HepG2 (cell line): ENCODE measurements at regions not wholly inside any gene's neighbourhood (a gene's known extent, or its start where the extent isn't known, plus 50 kb on each side); places are given as distances from the start of the nearest gene placed in this dataset.

Source experiments
- ATAC-seq: fragments of 200-7000 bp; cut with Tn5 transposase; 3 replicates; pipeline ENCODE4 v1.9.1; 2020; ENCODE audit warnings: mild to moderate bottlenecking, moderate library complexity
- BruUV-seq: library from RNA; stranded (reverse); fragments of 400-500 nt; replicated peaks from 2 replicates; lab custom pipeline; 2021; lab: Mats Ljungman, UMichigan
- CTCF ChIA-PET: fragments of 300-600 bp; formaldehyde crosslinking; extraction: SDS; loops from one replicate; lab custom pipeline; 2021; ENCODE audit warnings: low total read pairs, inconsistent platforms, low intra/inter-chr PET ratio; lab: Yijun Ruan, JAX
- POLR2A ChIA-PET: fragments of 350-600 bp; sonication (Branson Sonifier 250); formaldehyde crosslinking; loops from one replicate; lab custom pipeline; 2020; ENCODE audit warnings: antibody characterized with exemption, inconsistent platforms; lab: Yijun Ruan, JAX
- DNase-seq: peaks from one replicate; pipeline ENCODE4 v3.0.0-alpha.2; 2015; ENCODE audit warnings: low spot score
- FAIRE-seq: peaks from 3 replicates; lab custom pipeline; 2011; peaks lifted over from hg19 to GRCh38; lab: Jason Lieb, UNC
- H2AFZ ChIP-seq: one replicate; pipeline ENCODE4 v1.6.1; 2011; ENCODE audit warnings: low read length, inconsistent platforms
- H3K27ac ChIP-seq: fragments of 300-600 bp; 3 replicates; pipeline ENCODE4 v1.8.0; 2011; ENCODE audit warnings: mixed run types, mild to moderate bottlenecking, mixed read lengths, low read length, inconsistent platforms; ENCODE audit not compliant: insufficient read depth; ENCODE audit errors: extremely low read length
- H3K27me3 ChIP-seq, 2 experiments: fragments of 200-600 bp in 1 of 2; 2 replicates in 1 of 2; 3 replicates in 1 of 2; pipeline versions ENCODE4 v1.6.0 to v1.8.0; 2011; ENCODE audit warnings: low read length in 2 of 2, mild to moderate bottlenecking in 2 of 2, moderate library complexity in 2 of 2, inconsistent platforms in 1 of 2; ENCODE audit not compliant: insufficient read depth in 2 of 2, control insufficient read depth in 1 of 2
- H3K36me3 ChIP-seq, 2 experiments: fragments of 200-600 bp in 1 of 2; replicated peaks in 1 of 2; 2 replicates in 1 of 2; 3 replicates in 1 of 2; pipeline versions ENCODE4 v1.5.1 to v1.8.0; 2011; ENCODE audit warnings: low read length in 2 of 2, inconsistent platforms in 1 of 2; ENCODE audit not compliant: insufficient read depth in 2 of 2, control insufficient read depth in 1 of 2
- H3K4me1 ChIP-seq: 2 replicates; pipeline ENCODE4 v1.5.1; 2012; ENCODE audit warnings: low read length, inconsistent platforms; ENCODE audit not compliant: insufficient read depth
- H3K4me2 ChIP-seq: 2 replicates; pipeline ENCODE4 v1.6.0; 2011; ENCODE audit warnings: low read depth, low read length, inconsistent platforms
- H3K4me3 ChIP-seq, 3 experiments: fragments of 200-600 bp in 1 of 3; sonication (generic), shearing (Covaris generic) in 1 of 3; replicated peaks in 1 of 3; 2 replicates each; pipeline ENCODE4 v1.5.1; 2011 to 2016; ENCODE audit warnings: low read length in 3 of 3, inconsistent platforms in 2 of 3, low read depth in 2 of 3, mild to moderate bottlenecking in 2 of 3, control low read depth in 1 of 3, mixed read lengths in 1 of 3; ENCODE audit not compliant: insufficient read depth in 1 of 3
- H3K79me2 ChIP-seq: one replicate; pipeline ENCODE4 v1.6.1; 2011; ENCODE audit warnings: low read length, inconsistent platforms; ENCODE audit not compliant: insufficient read depth
- H3K9ac ChIP-seq: 2 replicates; pipeline ENCODE4 v1.6.0; 2011; ENCODE audit warnings: mild to moderate bottlenecking, low read depth, low read length, inconsistent platforms; ENCODE audit not compliant: insufficient read depth
- H3K9me3 ChIP-seq: 2 replicates; pipeline ENCODE4 v1.5.1; 2012; ENCODE audit warnings: mild to moderate bottlenecking, low read length
- H4K20me1 ChIP-seq: 2 replicates; pipeline ENCODE4 v1.6.0; 2011; ENCODE audit warnings: inconsistent platforms, mild to moderate bottlenecking, low read length, moderate library complexity; ENCODE audit not compliant: insufficient read depth
- GLI4 ChIP-seq: sonication (generic); formaldehyde crosslinking; IDR thresholded peaks from 2 replicates; pipeline ENCODE4 v1.5.1; 2020; ENCODE audit warnings: missing genetic modification reagents, mild to moderate bottlenecking, moderate library complexity, borderline replicate concordance
- JDP2 ChIP-seq: sonication (generic); formaldehyde crosslinking; IDR thresholded peaks from 2 replicates; pipeline ENCODE4 v1.8.1; 2022; ENCODE audit warnings: missing genetic modification reagents, borderline replicate concordance
- PITX1 ChIP-seq: sonication (generic); formaldehyde crosslinking; IDR thresholded peaks from 2 replicates; pipeline ENCODE4 v1.5.1; 2020; ENCODE audit warnings: mild to moderate bottlenecking, missing genetic modification reagents
- RXRB ChIP-seq: IDR thresholded peaks from 2 replicates; pipeline ENCODE4 v1.6.1; 2016; ENCODE audit warnings: borderline replicate concordance, missing genetic modification reagents, missing compliant biosample characterization
- TEAD3 ChIP-seq: optimal IDR thresholded peaks from 2 replicates; pipeline ENCODE3; 2016; ENCODE audit warnings: borderline replicate concordance
- ZBTB3 ChIP-seq: sonication (generic); formaldehyde crosslinking; IDR thresholded peaks from 2 replicates; pipeline ENCODE4 v1.4.0; 2020; ENCODE audit warnings: low read depth, mild to moderate bottlenecking, moderate library complexity, missing genetic modification reagents, borderline replicate concordance
- ZNF550 ChIP-seq: sonication (generic); formaldehyde crosslinking; IDR thresholded peaks from 2 replicates; pipeline ENCODE4 v1.4.0; 2020; ENCODE audit warnings: mild to moderate bottlenecking, missing genetic modification reagents, borderline replicate concordance
- WGBS: methylation state at CpG from one replicate; pipeline ENCODE4 v1.1.6; 2017; ENCODE audit warnings: low lambda C conversion rate; 5-methylcytosine and 5-hydroxymethylcytosine counted together
- in situ Hi-C: cut with HindIII; loops from 2 replicates; pipeline ENCODE4 v1.10.0; 2017; ENCODE audit warnings: low pct_unique_long_range_greater_than_20kb; ENCODE audit not compliant: extremely low pct_ligation_motif_present
- intact Hi-C: fragments of 100-400 bp; cut with micrococcal nuclease; formaldehyde crosslinking; loops from one replicate; pipeline ENCODE4 v1.10.0; 2022; ENCODE audit not compliant: unreplicated experiment

- ATAC-seq (no peak), DNase-seq (no peak), FAIRE-seq (no peak)
- intact Hi-C loops, result no loop called here
- no peak overlapping the region for H3K27ac ChIP-seq
- H3K36me3 ChIP-seq, result no peaks in the 10 kb centered on the region
- H3K9ac ChIP-seq, result no peak overlapping the region
- no peak overlapping the region for H2AFZ ChIP-seq
- peaks cover 56% of the 10 kb centered on the region for H3K4me1 ChIP-seq
- H4K20me1 ChIP-seq, result no peaks in the 10 kb centered on the region
- ChIA-PET CTCF (no interaction called here), POLR2A (interaction anchor here (1.1 kb wide), 1 partner anchor 15 kb away, joined by 3 read pairs; no protein-coding TSS in a partner anchor)
- H3K9me3 ChIP-seq, result no peaks in the 10 kb centered on the region
- no TSS peak for BruUV-seq
- H3K27me3 ChIP-seq, result no peaks in the 10 kb centered on the region; a peak in 1 of 5 replicates
- WGBS, result 92% methylated on average over 11 of the region's 11 CpGs
- TF ChIP-seq RXRB, result no peak
- TF ChIP-seq ZBTB3 (CRISPR knock-in tag), result no peak
- no peak for TF ChIP-seq GLI4 (CRISPR knock-in tag)
- no peak for TF ChIP-seq PITX1
- no peak for TF ChIP-seq JDP2
- H3K4me3 ChIP-seq, result no peak overlapping the region
- no peaks in the 10 kb centered on the region for H3K79me2 ChIP-seq
- no peak overlapping the region for H3K4me2 ChIP-seq
- in situ Hi-C loops, result no loop called here
Measured at GRCh38 chr21:38982804-38983203, 177.1 kb downstream of the ETS2 start.

- Histone ChIP-seq H3K36me3 (no peaks in the 10 kb centered on the region), H3K9me3 (no peaks in the 10 kb centered on the region), H3K27me3 (no peaks in the 10 kb centered on the region), H3K9ac (no peak overlapping the region), H2AFZ (no peak overlapping the region), H3K27ac (no peak overlapping the region), H4K20me1 (no peaks in the 10 kb centered on the region), H3K4me1 (peaks cover 51% of the 10 kb centered on the region), H3K4me2 (no peak overlapping the region), H3K79me2 (no peaks in the 10 kb centered on the region), H3K4me3 (no peak overlapping the region)
- POLR2A ChIA-PET, result interaction anchor here (0.7 kb wide), 1 partner anchor 16 kb away, joined by 3 read pairs; no protein-coding TSS in a partner anchor
- ATAC-seq, result peak; percentile 62
- TF ChIP-seq TEAD3 (CRISPR knock-in tag), result peak; percentile 70
- no peak for TF ChIP-seq ZNF550
- CTCF ChIA-PET, result no interaction called here
- no peak for FAIRE-seq
- intact Hi-C loops (no loop called here), in situ Hi-C loops (no loop called here)
- WGBS, result 68% methylated on average over 9 of the region's 9 CpGs
- peak; percentile 56 for DNase-seq
- no TSS peak for BruUV-seq
Measured at GRCh38 chr21:38982096-38982495, 176.4 kb downstream of the ETS2 start.
